ENCODE measurements at regions not wholly inside any gene's neighbourhood (a gene's known extent, or its start where the extent isn't known, plus 50 kb on each side); places are given as distances from the start of the nearest gene placed in this dataset.

- H3K36me3 ChIP-seq: no peaks in the 10 kb centered on the region
- no peak for TF ChIP-seq CTCF (IDR thresholded peaks at IDR 0.05)
These were observed 78.7 kb upstream of the ATP2B2 start for GRCh38 chr3:10583798-10584708.

DNA sequence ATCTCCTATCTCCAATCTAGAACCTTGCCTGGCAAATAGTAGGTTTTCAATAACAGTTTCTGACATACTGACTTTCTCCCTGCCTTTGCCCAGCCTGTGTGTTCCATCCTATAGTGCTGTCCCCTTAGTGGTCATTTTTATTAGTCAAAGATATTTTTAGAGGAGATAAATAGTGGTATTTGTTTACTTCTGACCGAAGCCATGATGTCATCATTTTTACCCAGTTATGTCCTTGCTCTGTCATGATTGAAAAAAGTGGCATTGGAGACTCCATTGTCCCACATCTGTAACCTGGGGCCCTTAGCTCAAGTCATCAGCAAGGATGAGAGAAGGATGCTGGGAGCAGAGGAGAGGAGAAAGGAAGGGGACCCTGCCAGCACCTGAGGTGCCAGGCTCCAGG, 80.6 kb upstream of the ATP2B2 start:
- Histone ChIP-seq H3K4me1 (ENCODE audit: control insufficient read depth in 1 of 2, insufficient read depth in 1 of 2, low read depth in 1 of 2, low read length in 1 of 2) (no peaks in the 10 kb centered on the region), H3K27ac (no peak overlapping the region), H3K27me3 (no peaks in the 10 kb centered on the region), H3K9me3 (no peaks in the 10 kb centered on the region), H3K4me3 (ENCODE audit: low read depth in 1 of 2, low read length in 1 of 2) (no peak overlapping the region), H3K36me3 (no peaks in the 10 kb centered on the region)
- no peak for TF ChIP-seq CTCF (IDR thresholded peaks at IDR 0.05)

More at GRCh38 chr3:10583798-10584708, 78.7 kb upstream of the ATP2B2 start:
- no peaks in the 10 kb centered on the region for H3K4me1 ChIP-seq (ENCODE audit: control insufficient read depth in 1 of 2, insufficient read depth in 1 of 2, low read depth in 1 of 2, low read length in 1 of 2)
- H3K27ac ChIP-seq: no peak overlapping the region
- no peaks in the 10 kb centered on the region for H3K9me3 ChIP-seq
- no peaks in the 10 kb centered on the region for H3K27me3 ChIP-seq
- no peak overlapping the region for H3K4me3 ChIP-seq (ENCODE audit: low read depth in 1 of 2, low read length in 1 of 2)

GRCh38 chr3:10594915-10595314, 89.5 kb upstream of the ATP2B2 start:
- H3K4me1 ChIP-seq (ENCODE audit: control insufficient read depth in 1 of 2, insufficient read depth in 1 of 2, low read depth in 1 of 2, low read length in 1 of 2): no peaks in the 10 kb centered on the region
- no peaks in the 10 kb centered on the region for H3K36me3 ChIP-seq
- TF ChIP-seq CTCF (IDR thresholded peaks at IDR 0.05): no peak
- H3K4me3 ChIP-seq (ENCODE audit: low read depth in 1 of 2, low read length in 1 of 2): no peak overlapping the region
- no peaks in the 10 kb centered on the region for H3K27me3 ChIP-seq
- H3K27ac ChIP-seq: no peak overlapping the region
- H3K9me3 ChIP-seq: no peaks in the 10 kb centered on the region

- Histone ChIP-seq H3K4me3 (ENCODE audit: low read depth in 1 of 2, low read length in 1 of 2) (no peak overlapping the region), H3K4me1 (ENCODE audit: control insufficient read depth in 1 of 2, insufficient read depth in 1 of 2, low read depth in 1 of 2, low read length in 1 of 2) (no peaks in the 10 kb centered on the region), H3K9me3 (no peaks in the 10 kb centered on the region), H3K27me3 (no peaks in the 10 kb centered on the region), H3K36me3 (no peaks in the 10 kb centered on the region), H3K27ac (no peak overlapping the region)
- TF ChIP-seq CTCF (IDR thresholded peaks at IDR 0.05): no peak
These were observed 91.5 kb upstream of the ATP2B2 start for GRCh38 chr3:10596746-10597448.

DNA sequence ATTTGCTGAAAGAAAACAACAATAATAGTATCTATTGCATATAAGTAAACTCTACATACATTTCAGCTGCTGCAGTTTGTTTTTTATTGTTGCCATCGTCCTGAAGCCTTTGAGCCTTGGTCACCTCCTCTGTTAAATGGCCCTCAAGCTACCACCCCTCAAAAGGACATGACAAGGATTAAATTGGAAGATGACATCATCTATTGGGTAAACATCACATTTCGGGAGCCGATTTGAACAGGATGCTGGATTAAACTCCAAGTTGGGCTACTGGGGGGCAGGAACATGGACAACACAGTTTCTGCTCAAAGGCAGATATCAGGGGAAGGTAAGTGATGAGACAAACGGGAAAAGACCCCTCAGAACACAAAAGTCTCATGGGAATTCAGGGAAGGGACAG, 92.3 kb upstream of the ATP2B2 start:
- no peaks in the 10 kb centered on the region for H3K4me1 ChIP-seq (ENCODE audit: control insufficient read depth in 1 of 2, insufficient read depth in 1 of 2, low read depth in 1 of 2, low read length in 1 of 2)
- TF ChIP-seq CTCF (IDR thresholded peaks at IDR 0.05): no peak
- no peak overlapping the region for H3K27ac ChIP-seq
- no peak overlapping the region for H3K4me3 ChIP-seq (ENCODE audit: low read depth in 1 of 2, low read length in 1 of 2)
- H3K9me3 ChIP-seq: no peaks in the 10 kb centered on the region
- no peaks in the 10 kb centered on the region for H3K36me3 ChIP-seq
- H3K27me3 ChIP-seq: no peaks in the 10 kb centered on the region
